H1 (cell line): ENCODE measurements at regions not wholly inside any gene's neighbourhood (a gene's known extent, or its start where the extent isn't known, plus 50 kb on each side); places are given as distances from the start of the nearest gene placed in this dataset.

Experiments
- ATF3 ChIP-seq: IDR thresholded peaks from 2 replicates; pipeline ENCODE4 v1.6.1; 2011; ENCODE audit warnings: low read depth, mild to moderate bottlenecking, low read length; ENCODE audit not compliant: insufficient read depth
- CHD7 ChIP-seq: fragments of 300-600 bp; sonication (generic); IDR thresholded peaks from 2 replicates; pipeline ENCODE4 v1.7.1; 2012; ENCODE audit warnings: low read length, moderate library complexity, mild to moderate bottlenecking, inconsistent platforms; ENCODE audit not compliant: insufficient replicate concordance
- CTBP2 ChIP-seq: IDR thresholded peaks from 2 replicates; pipeline ENCODE4 v1.7.0; 2011; ENCODE audit warnings: borderline replicate concordance, mild to moderate bottlenecking, moderate library complexity, mixed read lengths, low read length; ENCODE audit not compliant: insufficient read depth, insufficient read length
- JUND ChIP-seq: IDR thresholded peaks from 2 replicates; pipeline ENCODE4 v1.6.1; 2011; ENCODE audit warnings: mild to moderate bottlenecking, improper control_type of control experiment, low read length
- POU5F1 ChIP-seq: IDR thresholded peaks from 2 replicates; pipeline ENCODE4 v1.6.1; 2011; ENCODE audit warnings: low read depth, mild to moderate bottlenecking, low read length, moderate library complexity
- SIRT6 ChIP-seq: IDR thresholded peaks from one replicate; pipeline ENCODE4 v1.7.1; 2012; ENCODE audit warnings: low read length, inconsistent platforms
- SUZ12 ChIP-seq: fragments of 200-600 bp; sonication (generic); IDR thresholded peaks from 2 replicates; pipeline ENCODE4 v1.6.1; 2012; ENCODE audit warnings: mild to moderate bottlenecking, inconsistent platforms, low read length, moderate library complexity, mixed read lengths

GRCh38 chr16:49051576-49051975 lies 230.1 kb downstream of the CBLN1 start (continued):
- no peak for TF ChIP-seq CHD7
- TF ChIP-seq ATF3 = no peak
- no peak for TF ChIP-seq CTBP2
- TF ChIP-seq SIRT6 = no peak
- no peak for TF ChIP-seq SUZ12
- no peak for TF ChIP-seq POU5F1
- TF ChIP-seq JUND = no peak
- TF ChIP-seq, all 59 proteins: peak for 0
